H9 (cell line): ENCODE measurements at regions not wholly inside any gene's neighbourhood (a gene's known extent, or its start where the extent isn't known, plus 50 kb on each side); places are given as distances from the start of the nearest gene placed in this dataset.

Experiments used
- DNase-seq: peaks from one replicate; pipeline ENCODE4 v3.0.0-alpha.2; 2017
- H2AFZ ChIP-seq: one replicate; pipeline ENCODE4 v1.6.1; 2013; ENCODE audit warnings: mild to moderate bottlenecking, low read length, control low read depth, moderate library complexity
- H2AK5ac ChIP-seq: 2 replicates; pipeline ENCODE4 v1.6.1; 2013; ENCODE audit warnings: low read length, control low read depth, mixed read lengths; ENCODE audit not compliant: insufficient read length
- H2BK120ac ChIP-seq: one replicate; pipeline ENCODE4 v1.6.1; 2013; ENCODE audit warnings: low read depth, mild to moderate bottlenecking, low read length, control low read depth, inconsistent platforms; ENCODE audit not compliant: poor library complexity, severe bottlenecking
- H2BK12ac ChIP-seq: 2 replicates; pipeline ENCODE4 v1.6.1; 2013; ENCODE audit warnings: low read length, control low read depth, mixed read lengths, low read depth; ENCODE audit not compliant: insufficient read length
- H2BK15ac ChIP-seq: 2 replicates; pipeline ENCODE4 v1.6.1; 2013; ENCODE audit warnings: low read depth, low read length, control low read depth
- H2BK20ac ChIP-seq: one replicate; pipeline ENCODE4 v1.6.1; 2013; ENCODE audit warnings: low read depth, mild to moderate bottlenecking, low read length, control low read depth, inconsistent platforms; ENCODE audit not compliant: poor library complexity, severe bottlenecking
- H2BK5ac ChIP-seq: 2 replicates; pipeline ENCODE4 v1.6.1; 2013; ENCODE audit warnings: low read length, control low read depth, mixed read lengths; ENCODE audit not compliant: insufficient read length
- H3K14ac ChIP-seq: 2 replicates; pipeline ENCODE4 v1.6.1; 2013; ENCODE audit warnings: low read length, control low read depth; ENCODE audit not compliant: insufficient read depth
- H3K18ac ChIP-seq: 2 replicates; pipeline ENCODE4 v1.6.1; 2013; ENCODE audit warnings: low read depth, mild to moderate bottlenecking, mixed read lengths, low read length, control low read depth; ENCODE audit not compliant: insufficient read length
- H3K23ac ChIP-seq: 2 replicates; pipeline ENCODE4 v1.6.1; 2013; ENCODE audit warnings: low read length, control low read depth, mixed read lengths, low read depth; ENCODE audit not compliant: insufficient read length
- H3K23me2 ChIP-seq: 2 replicates; pipeline ENCODE4 v1.6.1; 2013; ENCODE audit warnings: low read depth, mild to moderate bottlenecking, mixed read lengths, low read length, control low read depth; ENCODE audit not compliant: insufficient read length, poor library complexity, severe bottlenecking
- H3K27ac ChIP-seq: 2 replicates; pipeline ENCODE4 v1.5.1; 2013; ENCODE audit warnings: low read length, control low read depth, mixed read lengths, low read depth; ENCODE audit not compliant: insufficient read length
- H3K27me3 ChIP-seq: 2 replicates; pipeline ENCODE4 v1.6.1; 2013; ENCODE audit warnings: low read length, control low read depth, inconsistent platforms; ENCODE audit not compliant: insufficient read depth
- H3K4ac ChIP-seq: 2 replicates; pipeline ENCODE4 v1.6.1; 2013; ENCODE audit warnings: low read depth, mild to moderate bottlenecking, control low read depth, inconsistent platforms, low read length, moderate library complexity
- H3K4me1 ChIP-seq: 2 replicates; pipeline ENCODE4 v1.6.1; 2013; ENCODE audit warnings: low read length, control low read depth, inconsistent platforms; ENCODE audit not compliant: insufficient read depth
- H3K4me2 ChIP-seq: 2 replicates; pipeline ENCODE4 v1.6.1; 2013; ENCODE audit warnings: low read length, control low read depth, mixed read lengths; ENCODE audit not compliant: insufficient read length, insufficient read depth
- H3K56ac ChIP-seq: 2 replicates; pipeline ENCODE4 v1.6.1; 2013; ENCODE audit warnings: low read depth, mild to moderate bottlenecking, mixed read lengths, low read length, control low read depth; ENCODE audit not compliant: insufficient read length
- H3K79me1 ChIP-seq: 2 replicates; pipeline ENCODE4 v1.6.1; 2013; ENCODE audit warnings: low read depth, mild to moderate bottlenecking, moderate library complexity, low read length, control low read depth, inconsistent platforms; ENCODE audit not compliant: insufficient read depth, poor library complexity, severe bottlenecking
- H3K79me2 ChIP-seq: 2 replicates; pipeline ENCODE4 v1.6.1; 2013; ENCODE audit warnings: low read length, control low read depth, inconsistent platforms; ENCODE audit not compliant: insufficient read depth
- H3K9ac ChIP-seq: 2 replicates; pipeline ENCODE4 v1.6.1; 2013; ENCODE audit warnings: low read length, control low read depth, mixed read lengths; ENCODE audit not compliant: insufficient read length; ENCODE audit errors: extremely low read depth
- H3K9me3 ChIP-seq: one replicate; pipeline ENCODE4 v1.6.1; 2013; ENCODE audit warnings: low read depth, low read length, inconsistent platforms; ENCODE audit not compliant: control insufficient read depth
- H3T11ph ChIP-seq: one replicate; pipeline ENCODE4 v1.6.1; 2013; ENCODE audit warnings: mild to moderate bottlenecking, low read length, control low read depth, inconsistent platforms
- H4K20me1 ChIP-seq: one replicate; pipeline ENCODE4 v1.6.1; 2013; ENCODE audit not compliant: control insufficient read depth, insufficient read length, insufficient read depth
- H4K5ac ChIP-seq: 2 replicates; pipeline ENCODE4 v1.6.1; 2013; ENCODE audit warnings: low read depth, mild to moderate bottlenecking, mixed read lengths, low read length, control low read depth; ENCODE audit not compliant: insufficient read length
- H4K8ac ChIP-seq: replicated peaks from 2 replicates; pipeline ENCODE4 v1.6.1; 2013; ENCODE audit warnings: low read length, control low read depth, mixed read lengths, low read depth; ENCODE audit not compliant: insufficient read length
- H4K91ac ChIP-seq: 2 replicates; pipeline ENCODE4 v1.6.1; 2013; ENCODE audit warnings: low read depth, mild to moderate bottlenecking, moderate library complexity, mixed read lengths, low read length, control low read depth; ENCODE audit not compliant: insufficient read length
- H3K27ac Mint-ChIP-seq, 3 experiments: 2 replicates in 2 of 3; 3 replicates in 1 of 3; pipeline ENCODE4 v1.8.0; 2020 to 2021; ENCODE audit warnings: mixed read lengths in 3 of 3, mild to moderate bottlenecking in 1 of 3, moderate library complexity in 1 of 3
- H3K27me3 Mint-ChIP-seq: 2 replicates; pipeline ENCODE4 v1.8.0; 2021; ENCODE audit warnings: low read depth, mild to moderate bottlenecking, moderate library complexity, mixed read lengths
- H3K36me3 Mint-ChIP-seq, 3 experiments: 2 replicates in 2 of 3; 3 replicates in 1 of 3; pipeline ENCODE4 v1.8.0; 2020 to 2021; ENCODE audit warnings: low read depth in 3 of 3, mixed read lengths in 3 of 3; ENCODE audit not compliant: insufficient read depth in 1 of 3
- H3K4me1 Mint-ChIP-seq, 2 experiments: 2 replicates each; pipeline ENCODE4 v1.8.0; 2020; ENCODE audit warnings: mixed read lengths in 2 of 2
- H3K4me3 Mint-ChIP-seq, 2 experiments: 2 replicates in 1 of 2; 3 replicates in 1 of 2; pipeline ENCODE4 v1.8.0; 2020 to 2021; ENCODE audit warnings: mild to moderate bottlenecking in 2 of 2, mixed read lengths in 2 of 2, moderate library complexity in 1 of 2
- H3K9me3 Mint-ChIP-seq, 2 experiments: 2 replicates in 1 of 2; 3 replicates in 1 of 2; pipeline ENCODE4 v1.8.0; 2020; ENCODE audit warnings: mild to moderate bottlenecking in 2 of 2, mixed read lengths in 2 of 2, moderate library complexity in 1 of 2
- WGBS: extraction: QIAGEN DNeasy Blood & Tissue Kit; methylation state at CpG from one replicate; pipeline ENCODE4 v1.1.7; 2013; ENCODE audit warnings: missing lambda C conversion rate, low lambda C conversion rate, mixed read lengths; ENCODE audit not compliant: insufficient read length; ENCODE audit errors: extremely low coverage; 5-methylcytosine and 5-hydroxymethylcytosine counted together
- TF ChIP-seq, protein P1 (sequence below): fragments of 200-600 bp; sonication (generic); conservative IDR thresholded peaks from 3 replicates; pipeline ENCODE4 v1.8.0; 2021; ENCODE audit warnings: antibody characterized with exemption, mild to moderate bottlenecking

DNA sequence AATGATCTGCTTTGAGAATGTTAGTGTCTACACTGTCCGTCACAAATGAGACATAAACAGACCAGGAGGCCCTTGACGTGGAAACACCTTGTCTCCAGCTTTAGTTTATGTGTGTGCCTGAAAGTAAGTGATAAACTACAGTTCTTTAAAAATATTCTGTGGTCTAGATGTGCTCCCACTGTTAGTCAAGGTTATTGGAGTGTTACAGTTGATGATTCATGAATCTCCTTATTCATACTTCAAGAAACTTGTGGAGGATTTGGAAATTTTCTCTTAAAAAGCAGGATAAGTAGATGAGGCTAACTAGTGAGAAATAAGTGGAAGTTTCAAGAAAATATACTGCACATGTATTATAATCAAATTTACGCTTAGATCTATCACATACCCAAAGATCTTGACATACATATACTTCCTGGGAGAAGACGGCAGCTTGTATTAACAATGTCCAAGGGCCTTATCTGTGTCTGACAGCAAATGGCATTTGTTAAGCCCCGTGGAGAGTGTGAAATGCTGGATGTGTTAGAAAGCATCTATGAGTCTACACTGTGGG lies 90.5 kb upstream of the MBOAT1 start:
- Histone ChIP-seq H2BK12ac (no peak overlapping the region), H3K23me2 (no peaks in the 10 kb centered on the region), H3K14ac (no peak overlapping the region), H3K4me1 (no peaks in the 10 kb centered on the region), H3K23ac (no peak overlapping the region), H2BK5ac (no peak overlapping the region), H4K8ac (no peak overlapping the region), H2BK20ac (no peak overlapping the region), H2BK120ac (no peak overlapping the region), H3K27ac (no peak overlapping the region), H3K79me1 (no peaks in the 10 kb centered on the region), H4K20me1 (no peaks in the 10 kb centered on the region), H3K9ac (no peak overlapping the region), H2BK15ac (no peak overlapping the region), H2AFZ (no peak overlapping the region), H2AK5ac (no peak overlapping the region), H3K4me2 (no peak overlapping the region), H3T11ph (no peak overlapping the region), H3K56ac (no peak overlapping the region), H3K9me3 (no peaks in the 10 kb centered on the region), H4K91ac (no peak overlapping the region), H3K27me3 (no peaks in the 10 kb centered on the region), H3K18ac (no peak overlapping the region), H4K5ac (no peak overlapping the region), H3K79me2 (no peaks in the 10 kb centered on the region), H3K4ac (no peak overlapping the region)
- H3K36me3 Mint-ChIP-seq = no peaks in the 10 kb centered on the region
- H3K4me3 Mint-ChIP-seq = no peak overlapping the region
- no CpG with 5 or more reads among the region's 5 CpGs for WGBS
- H3K27ac Mint-ChIP-seq = no peak overlapping the region
- H3K9me3 Mint-ChIP-seq = peaks cover 0 to 5% of the 10 kb centered on the region in 2 experiments; a peak in 2 of 5 replicates
- H3K27me3 Mint-ChIP-seq = no peaks in the 10 kb centered on the region; the same call in 1 of the 2 replicates
- no peak for DNase-seq
- TF ChIP-seq, protein P1, sequence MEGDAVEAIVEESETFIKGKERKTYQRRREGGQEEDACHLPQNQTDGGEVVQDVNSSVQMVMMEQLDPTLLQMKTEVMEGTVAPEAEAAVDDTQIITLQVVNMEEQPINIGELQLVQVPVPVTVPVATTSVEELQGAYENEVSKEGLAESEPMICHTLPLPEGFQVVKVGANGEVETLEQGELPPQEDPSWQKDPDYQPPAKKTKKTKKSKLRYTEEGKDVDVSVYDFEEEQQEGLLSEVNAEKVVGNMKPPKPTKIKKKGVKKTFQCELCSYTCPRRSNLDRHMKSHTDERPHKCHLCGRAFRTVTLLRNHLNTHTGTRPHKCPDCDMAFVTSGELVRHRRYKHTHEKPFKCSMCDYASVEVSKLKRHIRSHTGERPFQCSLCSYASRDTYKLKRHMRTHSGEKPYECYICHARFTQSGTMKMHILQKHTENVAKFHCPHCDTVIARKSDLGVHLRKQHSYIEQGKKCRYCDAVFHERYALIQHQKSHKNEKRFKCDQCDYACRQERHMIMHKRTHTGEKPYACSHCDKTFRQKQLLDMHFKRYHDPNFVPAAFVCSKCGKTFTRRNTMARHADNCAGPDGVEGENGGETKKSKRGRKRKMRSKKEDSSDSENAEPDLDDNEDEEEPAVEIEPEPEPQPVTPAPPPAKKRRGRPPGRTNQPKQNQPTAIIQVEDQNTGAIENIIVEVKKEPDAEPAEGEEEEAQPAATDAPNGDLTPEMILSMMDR = no peak
- H3K4me1 Mint-ChIP-seq = no peaks in the 10 kb centered on the region
